NCI-H146 treated with DMSO at 0.1 percent for 48 hours (cell line): ENCODE measurements at regions not wholly inside any gene's neighbourhood (a gene's known extent, or its start where the extent isn't known, plus 50 kb on each side); places are given as distances from the start of the nearest gene placed in this dataset.

Experiments
- DNase-seq: peaks from one replicate; lab custom pipeline; 2025; ENCODE audit not compliant: unreplicated experiment; lab: John Stamatoyannopoulos, UW

DNA sequence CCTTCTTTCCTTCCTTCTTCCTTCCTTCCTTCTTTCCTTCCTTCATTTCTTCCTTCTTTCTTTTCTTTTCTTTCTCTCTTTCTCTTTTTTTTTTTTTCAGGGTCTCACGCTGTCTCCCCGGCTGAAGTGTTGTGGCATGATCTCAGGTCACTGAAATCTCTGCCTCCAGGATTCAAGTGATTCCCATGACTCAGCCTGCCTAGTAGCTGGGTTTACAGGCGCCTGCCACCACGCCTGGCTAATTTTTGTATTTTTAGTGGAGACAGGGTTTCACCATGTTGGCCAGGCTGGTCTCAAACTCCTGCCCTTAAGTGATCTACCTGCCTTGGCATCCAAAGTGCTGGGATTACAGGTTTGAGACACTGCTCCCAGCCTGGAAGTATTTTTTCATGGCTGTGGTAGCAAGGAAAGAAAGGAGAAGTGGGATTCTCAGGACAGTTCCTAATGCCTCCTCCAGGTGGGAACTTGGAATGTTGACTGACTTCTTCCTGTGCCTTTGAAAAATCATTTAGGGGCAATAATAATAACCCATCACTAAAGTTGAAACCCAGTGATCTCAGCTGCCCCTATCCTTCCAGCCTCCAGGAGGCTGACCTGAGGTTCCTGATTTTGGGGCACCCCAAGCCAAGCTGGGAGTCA lies 89.3 kb upstream of the CELF4 start:
- no peak for DNase-seq

DNA sequence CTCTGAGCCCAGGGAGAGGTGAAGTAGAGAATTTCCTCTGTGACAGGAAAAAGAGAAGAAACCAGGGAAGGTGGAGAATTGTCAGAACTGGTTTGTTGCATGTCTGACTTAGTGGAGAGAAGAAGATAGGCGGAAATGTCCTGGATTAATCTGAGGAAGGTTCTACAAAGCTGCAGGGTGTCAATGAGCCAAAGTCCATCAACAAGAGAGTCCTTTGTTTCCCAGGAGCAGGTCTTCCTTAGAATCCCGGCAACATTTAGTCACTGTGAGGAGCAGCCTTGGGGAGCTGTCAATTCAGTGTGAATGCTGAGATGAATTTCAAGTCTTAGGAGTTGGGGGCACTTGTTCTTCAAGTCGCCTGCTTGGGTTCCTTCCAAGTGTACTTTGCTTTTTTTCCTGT lies 88.4 kb upstream of the CELF4 start:
- DNase-seq: no peak

DNA sequence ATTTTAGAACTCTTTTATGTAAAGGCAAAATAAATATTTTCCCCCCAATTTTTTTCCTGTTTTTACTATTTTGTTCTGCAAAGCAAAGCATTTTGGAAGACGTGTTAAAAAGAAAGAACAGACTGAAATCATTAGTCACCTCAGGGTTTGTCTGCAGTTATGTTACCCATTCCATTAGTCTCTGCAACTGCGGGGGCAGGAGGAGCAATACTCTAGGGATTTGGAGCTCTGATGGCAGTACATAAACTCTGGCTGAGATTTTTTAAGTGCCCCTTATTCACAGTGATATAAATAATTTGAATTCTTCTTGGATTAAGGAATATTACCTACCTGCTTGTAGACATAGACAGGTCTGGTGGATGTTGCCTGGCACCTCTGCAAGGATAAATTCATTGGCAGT lies 88.0 kb upstream of the CELF4 start:
- DNase-seq: no peak

DNA sequence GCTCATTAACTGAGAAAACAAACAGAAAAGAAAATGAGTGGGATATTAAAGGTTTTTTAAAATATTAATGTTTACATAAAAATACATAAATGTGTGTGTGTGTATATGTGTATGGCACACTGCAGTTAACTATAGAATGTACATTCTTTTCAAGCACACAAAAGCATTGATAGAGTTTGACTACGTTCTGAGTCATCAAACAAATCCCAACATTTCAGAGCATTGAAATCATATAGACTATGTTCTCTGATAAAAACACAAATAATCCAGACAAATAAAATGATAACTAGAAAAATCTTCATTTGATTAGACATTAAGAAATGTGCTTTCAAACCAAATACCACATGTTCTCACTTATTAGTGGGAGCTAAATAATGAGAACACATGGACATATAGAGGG lies 84.3 kb upstream of the CELF4 start:
- DNase-seq: no peak

DNA sequence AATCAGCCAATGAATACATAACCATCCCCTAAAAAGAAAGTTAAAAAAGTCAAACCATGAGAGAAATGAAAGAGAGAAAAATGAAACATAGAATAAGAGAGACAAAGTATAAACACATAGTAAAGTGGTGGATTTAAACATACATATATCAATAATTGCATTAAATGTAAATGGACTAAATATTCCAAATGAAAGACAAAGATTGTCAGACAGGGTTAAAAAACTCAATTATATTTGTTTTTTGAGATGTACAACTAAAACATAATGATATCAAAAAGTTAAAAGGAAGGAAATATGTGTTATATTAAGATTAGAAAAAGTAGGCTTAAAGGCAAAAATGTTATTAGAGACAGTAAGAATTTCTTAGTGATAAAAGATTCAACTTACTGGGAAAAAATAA lies 83.8 kb upstream of the CELF4 start:
- DNase-seq: no peak

DNA sequence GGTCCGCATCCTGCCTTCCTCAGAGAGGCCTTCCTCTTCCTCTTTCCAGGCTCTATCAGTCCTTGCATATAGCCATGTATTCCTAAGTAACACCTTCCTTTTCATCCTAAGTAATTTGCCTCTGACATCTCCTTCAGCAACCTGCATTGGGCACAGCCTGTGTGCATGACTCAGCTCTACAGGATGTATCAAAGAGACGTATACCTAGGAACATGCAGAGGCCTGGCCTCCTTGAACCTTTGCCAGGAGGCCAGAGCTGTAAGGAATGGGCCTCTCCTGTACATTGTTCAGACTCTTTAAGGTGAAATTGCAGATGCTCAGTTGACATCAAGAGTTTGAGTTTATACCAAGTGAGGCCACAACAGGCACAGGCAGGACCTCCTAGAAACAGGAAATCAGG lies 76.0 kb upstream of the CELF4 start:
- DNase-seq: no peak

DNA sequence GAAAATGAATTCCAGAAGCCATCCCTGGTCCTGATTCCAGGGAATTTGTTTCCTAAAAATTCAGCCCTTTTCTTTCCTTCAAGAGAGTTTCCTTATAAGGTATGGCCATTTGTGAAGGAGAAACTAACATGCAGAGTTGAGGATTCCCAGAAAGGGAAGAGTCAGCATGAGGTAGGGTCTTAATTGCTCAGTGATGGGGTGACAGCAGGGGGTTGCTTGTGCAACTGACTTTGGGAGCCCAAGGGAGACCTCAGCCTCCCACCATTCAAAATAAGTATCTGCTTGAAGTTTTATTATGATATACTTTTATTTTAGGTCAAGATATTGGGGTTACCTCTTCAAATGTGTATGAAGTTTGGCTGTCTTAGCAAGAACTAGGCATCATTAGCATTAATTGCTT lies 74.9 kb upstream of the CELF4 start:
- no peak for DNase-seq

DNA sequence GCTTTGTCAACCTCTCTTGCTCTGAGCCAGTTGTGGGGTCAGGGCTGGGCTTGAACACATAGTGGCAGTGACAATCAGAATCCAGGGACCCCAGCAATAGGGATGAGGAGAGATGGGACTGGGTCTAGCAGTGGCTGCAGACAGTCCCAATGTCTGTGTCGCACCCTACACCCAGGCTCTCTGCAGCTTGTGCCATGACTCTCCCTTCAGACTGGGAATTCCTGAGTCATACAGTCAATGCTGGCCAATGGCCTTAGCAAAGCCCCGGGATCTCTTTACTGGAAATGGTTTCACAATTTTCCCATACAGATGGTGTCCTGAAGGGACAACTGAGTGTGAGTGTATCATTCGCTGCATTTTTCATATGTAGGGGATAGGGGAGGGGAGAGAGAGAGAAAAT lies 74.2 kb upstream of the CELF4 start:
- no peak for DNase-seq

DNA sequence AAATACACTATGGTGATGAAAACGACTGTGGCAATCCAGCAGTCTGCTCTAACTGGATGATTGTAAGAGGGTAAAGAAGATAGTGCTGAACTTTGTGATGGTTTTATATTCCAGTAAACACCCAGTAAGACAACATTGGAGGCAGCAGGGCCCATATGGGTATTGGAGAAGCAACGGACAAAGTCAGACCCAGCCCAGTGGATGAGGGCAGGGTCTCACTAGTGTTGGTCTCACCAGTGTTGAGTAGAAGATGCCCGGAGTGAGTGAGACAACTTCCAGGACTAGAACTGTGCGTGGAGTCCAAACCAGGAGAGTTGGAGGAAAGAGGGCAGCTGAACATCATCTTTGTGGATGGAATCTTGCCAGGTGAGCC lies 71.9 kb upstream of the CELF4 start:
- no peak for DNase-seq

DNA sequence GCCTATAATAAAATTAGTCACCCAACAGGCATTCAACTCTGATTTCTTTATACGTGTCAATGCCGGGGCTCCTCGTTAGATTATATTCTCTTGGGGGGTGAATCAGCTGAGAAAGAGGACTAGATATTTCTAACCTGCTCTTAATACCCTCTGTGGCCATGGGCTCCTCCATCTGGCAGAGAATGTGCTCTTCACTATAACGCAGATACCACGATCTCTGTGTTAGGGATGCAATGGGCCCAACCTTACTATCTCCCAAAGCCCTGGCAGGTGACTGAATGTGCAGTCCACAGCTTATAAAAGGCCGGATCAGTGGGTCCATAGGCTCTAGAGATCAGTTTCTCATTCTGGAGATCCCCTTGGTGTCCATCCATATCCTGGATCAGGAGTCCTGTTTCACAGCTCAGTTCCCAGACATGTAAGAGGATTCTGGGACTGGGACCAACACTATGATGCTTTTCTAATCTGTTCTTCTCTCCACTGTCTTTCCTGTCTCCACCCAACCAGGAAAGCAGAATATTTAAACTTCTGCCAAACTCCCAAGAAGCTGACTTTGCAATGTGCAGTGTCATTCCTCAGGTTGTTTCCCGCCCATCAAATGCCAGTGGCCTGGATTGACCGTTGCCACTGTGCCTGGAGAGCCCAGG lies 71.4 kb upstream of the CELF4 start:
- no peak for DNase-seq

DNA sequence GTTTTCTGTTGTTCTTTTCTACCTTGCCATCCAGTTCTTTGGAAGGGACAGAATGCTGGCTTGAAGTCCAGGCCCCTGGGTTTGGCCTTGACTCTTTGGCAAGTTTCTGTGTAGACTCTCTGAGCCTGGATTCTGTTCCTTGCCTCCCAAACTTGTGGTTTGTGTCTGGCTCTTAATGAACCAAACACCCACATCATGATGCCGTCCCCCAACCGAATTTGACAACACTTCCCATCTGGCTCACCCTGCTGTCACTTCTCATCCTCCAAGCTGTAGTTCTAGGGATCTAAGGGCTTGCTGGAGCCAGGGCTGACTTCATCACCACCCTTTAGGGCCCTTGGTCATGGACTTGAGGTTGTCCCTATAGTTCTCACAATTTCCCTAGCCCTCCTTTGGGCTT lies 68.9 kb upstream of the CELF4 start:
- no peak for DNase-seq

DNA sequence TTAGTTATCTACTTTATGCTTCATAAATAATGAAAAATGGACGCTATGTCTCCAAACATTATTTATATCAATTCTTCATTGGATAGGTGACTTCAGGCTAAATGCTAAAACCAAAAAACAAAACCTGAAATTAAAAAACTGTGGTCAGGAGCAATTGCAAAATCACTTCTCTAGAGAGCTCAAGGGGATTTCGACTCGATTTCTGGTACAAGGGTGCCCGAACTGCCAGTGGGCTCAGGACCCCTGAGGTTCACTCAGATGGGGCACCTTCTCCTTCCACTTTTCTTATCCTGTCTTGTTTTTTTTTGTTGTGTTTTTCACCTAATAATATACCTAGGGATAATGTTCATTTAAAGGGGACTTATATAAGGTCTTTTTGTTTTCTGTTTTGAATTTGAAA lies 65.8 kb upstream of the CELF4 start:
- no peak for DNase-seq

DNA sequence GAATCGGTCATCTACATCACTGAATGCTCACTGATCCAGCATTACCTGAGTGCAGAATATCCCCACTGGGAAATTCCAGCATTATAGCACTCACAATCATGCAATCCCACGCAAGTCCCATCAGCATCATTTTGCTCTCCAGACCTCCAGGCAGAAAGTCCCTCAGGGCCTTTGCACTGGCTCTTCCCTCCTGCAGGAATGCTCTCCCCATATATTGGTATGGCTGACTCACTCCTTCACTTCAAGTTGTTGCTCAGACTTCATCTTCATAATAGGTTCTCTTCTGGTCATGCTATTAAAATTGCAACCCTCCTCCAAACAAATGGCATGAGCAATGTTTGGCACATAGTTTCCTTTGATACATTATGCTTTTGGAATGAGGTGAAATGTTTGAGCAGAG lies 64.7 kb upstream of the CELF4 start:
- DNase-seq: no peak

DNA sequence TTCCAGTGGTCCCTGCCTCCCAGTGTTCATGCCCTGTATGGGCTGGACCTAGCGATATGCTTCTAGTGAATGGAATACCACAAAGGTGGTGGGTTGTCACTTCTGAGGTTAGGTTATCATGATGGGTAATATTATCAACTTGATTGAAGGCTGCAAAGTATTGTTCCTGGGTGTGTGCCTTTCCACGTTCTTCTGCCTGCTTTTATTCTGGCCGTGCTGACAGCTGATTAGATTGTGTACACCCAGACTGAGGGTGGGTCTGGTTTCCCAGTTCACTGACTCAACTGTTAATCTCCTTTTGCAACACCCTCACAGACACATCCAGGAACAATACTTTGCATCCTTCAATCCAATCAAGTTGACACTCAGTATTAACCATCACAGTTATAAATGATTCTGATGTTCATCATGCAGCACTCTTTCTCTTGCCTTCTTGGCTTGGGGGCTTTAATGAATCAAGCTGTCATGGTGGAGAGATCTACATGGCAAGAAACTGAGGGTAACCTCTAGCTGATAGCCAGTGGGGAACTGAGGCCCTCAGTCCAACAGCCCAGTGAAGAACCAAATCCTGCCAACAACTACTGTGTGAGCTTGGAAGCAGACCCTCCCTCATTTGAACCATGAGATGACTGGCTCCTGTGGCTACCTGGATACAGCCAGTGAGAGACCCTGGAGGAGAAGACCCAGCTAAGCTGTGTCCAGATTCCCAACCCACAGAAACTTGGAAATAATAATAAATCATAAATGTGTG lies 63.0 kb upstream of the CELF4 start:
- DNase-seq: no peak

DNA sequence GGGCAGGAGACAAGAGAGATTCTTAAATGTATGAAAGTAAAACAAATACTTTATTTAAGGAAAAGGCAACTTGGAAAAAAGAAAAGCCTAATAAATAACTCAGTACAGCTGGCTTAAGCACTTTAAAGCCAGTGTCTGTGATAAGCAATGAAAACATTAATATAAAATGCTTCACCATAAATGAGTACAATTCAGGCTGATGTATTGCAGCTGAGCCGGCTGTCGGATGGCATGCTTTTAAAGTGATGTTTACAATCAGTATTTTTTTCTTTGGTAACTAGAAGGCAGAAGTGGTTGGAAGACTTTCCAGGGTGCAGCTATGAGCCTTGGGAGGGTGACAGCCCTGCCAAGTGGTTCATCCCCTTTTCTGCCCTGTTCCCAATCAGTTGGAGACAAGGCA lies 58.7 kb upstream of the CELF4 start:
- DNase-seq: no peak

DNA sequence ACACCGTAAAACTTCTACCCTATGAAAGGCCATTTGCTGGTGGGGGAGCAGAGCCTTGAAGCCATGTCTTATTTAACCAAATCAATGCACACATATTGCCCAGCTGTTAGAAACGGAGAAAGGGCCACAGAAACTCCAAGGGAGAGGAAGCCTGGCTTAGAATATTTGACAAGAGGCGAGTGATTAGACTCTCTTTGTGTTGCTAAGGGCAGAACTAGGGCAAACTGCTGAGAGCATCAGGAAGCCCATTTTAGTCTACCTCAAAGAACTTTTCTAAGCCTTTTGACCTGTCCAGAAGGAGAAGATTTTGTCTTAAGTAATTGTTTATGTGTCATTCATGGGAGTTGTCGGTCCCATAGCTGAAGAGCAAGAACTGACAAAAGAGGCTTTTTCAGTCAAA lies 54.4 kb upstream of the CELF4 start:
- DNase-seq: no peak

DNA sequence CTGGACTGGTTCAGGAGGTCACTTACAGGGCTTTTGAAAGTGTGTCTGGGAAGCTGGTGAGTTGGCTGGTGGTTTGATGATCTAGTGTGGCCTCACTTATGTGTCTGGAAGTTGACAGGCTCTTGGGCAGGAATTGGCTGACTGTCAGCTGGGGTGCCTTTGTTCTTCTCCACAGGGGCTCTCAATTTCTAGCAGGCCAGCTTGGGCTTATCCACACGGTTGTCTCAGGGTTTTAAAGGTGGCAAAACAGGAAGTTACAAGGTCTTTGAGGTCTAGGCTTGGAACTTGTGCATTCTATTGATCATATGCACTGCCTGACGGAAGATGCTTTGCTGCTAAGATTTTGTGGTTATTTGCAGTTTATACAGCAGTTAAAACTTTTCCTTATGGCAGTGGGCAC lies 52.0 kb upstream of the CELF4 start:
- no peak for DNase-seq
